Retinal pigment epithelial cell (primary cell): ENCODE measurements at regions not wholly inside any gene's neighbourhood (a gene's known extent, or its start where the extent isn't known, plus 50 kb on each side); places are given as distances from the start of the nearest gene placed in this dataset.

Experiments
- DNase-seq: peaks from one replicate; pipeline ENCODE4 v3.0.0-alpha.2; 2010; ENCODE audit warnings: low read depth
- H3K4me3 ChIP-seq: 2 replicates; pipeline ENCODE4 v1.5.1; 2011; ENCODE audit warnings: mild to moderate bottlenecking, low read length, control low read depth, moderate library complexity
- CTCF ChIP-seq: conservative IDR thresholded peaks from 2 replicates; pipeline ENCODE4 v1.5.1; 2011; ENCODE audit warnings: low read depth, low read length, control low read depth, inconsistent platforms

- no peak for TF ChIP-seq CTCF
- no peak overlapping the region for H3K4me3 ChIP-seq
- no peak for DNase-seq
Measured at GRCh38 chr16:64132759-64133361, 989.0 kb downstream of the CDH11 start.

DNA sequence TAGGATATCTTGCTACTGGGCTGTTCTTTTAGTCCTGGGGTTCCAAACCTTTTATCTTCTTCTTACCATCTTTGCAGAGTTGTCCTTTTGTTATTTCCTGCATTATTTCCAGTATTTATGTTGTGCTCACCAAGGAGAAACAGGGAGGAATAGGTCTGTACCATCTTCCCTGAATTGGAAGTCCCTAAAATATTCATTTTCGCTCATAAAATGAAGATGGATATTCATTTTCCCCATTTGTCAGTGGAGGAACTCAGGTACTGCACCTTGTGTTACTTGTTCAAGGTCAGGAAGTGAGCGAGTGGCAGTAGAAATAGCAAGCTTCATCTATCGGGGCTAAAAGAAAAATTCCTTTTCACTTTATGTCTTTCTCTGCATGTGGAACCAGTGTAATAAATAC lies 989.7 kb downstream of the CDH11 start:
- no peak for DNase-seq
- no peak for TF ChIP-seq CTCF
- H3K4me3 ChIP-seq = no peak overlapping the region

DNA sequence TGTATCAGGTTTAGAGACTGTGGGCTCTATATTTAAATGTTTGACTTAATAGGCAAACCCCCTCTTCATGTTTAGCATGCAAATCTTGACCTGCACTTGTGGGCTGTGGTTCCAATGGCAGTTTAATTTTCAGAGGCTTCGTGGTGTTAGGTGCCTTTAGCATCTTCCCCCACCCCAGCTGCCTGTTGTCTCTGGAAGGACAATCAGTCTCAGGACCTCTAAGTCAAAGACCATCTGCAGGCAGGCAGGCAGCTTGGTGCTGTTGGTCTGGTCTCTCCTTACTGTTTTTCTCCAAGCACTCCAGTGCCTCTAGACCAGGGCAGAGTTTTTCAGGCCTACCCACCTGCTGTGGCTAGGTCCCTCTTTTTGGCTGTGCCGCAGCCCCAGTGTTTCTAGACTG lies 990.4 kb downstream of the CDH11 start:
- no peak for TF ChIP-seq CTCF
- no peak for DNase-seq
- no peak overlapping the region for H3K4me3 ChIP-seq

- DNase-seq = no peak
- no peak for TF ChIP-seq CTCF
- H3K4me3 ChIP-seq = no peak overlapping the region
Measured at GRCh38 chr16:64130140-64130539, 991.7 kb downstream of the CDH11 start.

DNA sequence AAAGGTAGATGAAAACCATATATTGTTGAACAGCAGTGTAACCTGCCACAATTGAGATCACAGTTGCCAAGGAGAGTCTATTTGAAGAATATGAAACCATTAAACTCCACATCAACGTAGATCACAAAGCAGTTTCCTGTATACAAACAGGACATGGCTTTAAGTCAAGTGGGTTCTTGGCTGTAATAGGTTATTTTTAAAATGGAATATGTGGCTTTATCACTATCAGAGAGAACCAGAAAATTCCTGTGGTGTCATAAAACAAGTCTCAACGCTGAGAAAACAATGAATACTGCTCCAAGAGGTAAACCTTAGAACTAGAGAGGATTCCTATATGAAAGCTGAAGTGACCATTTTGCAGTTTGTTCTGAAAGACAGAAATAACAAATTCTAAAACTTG lies 999.7 kb downstream of the CDH11 start:
- TF ChIP-seq CTCF = no peak
- H3K4me3 ChIP-seq = no peak overlapping the region
- DNase-seq = no peak

DNA sequence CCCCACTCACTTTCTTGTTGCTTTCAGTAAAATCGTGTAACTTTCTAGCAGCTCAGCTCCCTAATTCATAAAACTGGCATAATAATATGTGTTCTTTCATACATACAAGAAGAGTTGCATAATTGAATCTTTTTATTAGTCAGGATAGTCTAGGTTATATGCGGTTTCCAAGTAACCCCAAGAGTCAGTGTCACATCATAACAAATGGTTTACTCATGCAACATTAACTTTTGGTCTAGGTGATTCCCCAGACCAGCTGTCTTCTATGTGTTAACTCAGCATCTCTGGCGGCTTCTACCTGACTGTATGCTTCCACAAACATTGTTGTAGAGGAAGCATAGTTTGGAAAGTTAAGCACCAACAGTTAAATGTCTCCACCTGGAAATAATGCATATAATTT lies 1000.4 kb downstream of the CDH11 start:
- DNase-seq = no peak
- H3K4me3 ChIP-seq = no peak overlapping the region
- TF ChIP-seq CTCF = no peak

- DNase-seq = no peak
- no peak overlapping the region for H3K4me3 ChIP-seq
- TF ChIP-seq CTCF = no peak
Measured at GRCh38 chr16:64116151-64116550, 1005.7 kb downstream of the CDH11 start.
